NCI-H146 treated with DMSO at 0.1 percent for 48 hours (cell line): ENCODE measurements at regions not wholly inside any gene's neighbourhood (a gene's known extent, or its start where the extent isn't known, plus 50 kb on each side); places are given as distances from the start of the nearest gene placed in this dataset.

Experiments used
- DNase-seq: peaks from one replicate; lab custom pipeline; 2025; ENCODE audit not compliant: unreplicated experiment; lab: John Stamatoyannopoulos, UW

- DNase-seq = no peak
Measured at GRCh38 chr1:22284906-22285548, 142.1 kb upstream of the WNT4 start.

GRCh38 chr1:22285549-22286396 lies 142.9 kb upstream of the WNT4 start:
- no peak for DNase-seq

- no peak for DNase-seq
Measured at GRCh38 chr1:22286491-22286890, 143.6 kb upstream of the WNT4 start.

- DNase-seq = no peak
Measured at GRCh38 chr1:22287273-22287672, 144.4 kb upstream of the WNT4 start.

GRCh38 chr1:22287946-22288520 lies 145.1 kb upstream of the WNT4 start:
- no peak for DNase-seq

- no peak for DNase-seq
Measured at GRCh38 chr1:22288593-22289241, 145.8 kb upstream of the WNT4 start.

GRCh38 chr1:22289307-22289995 lies 146.6 kb upstream of the WNT4 start:
- no peak for DNase-seq

- DNase-seq = no peak
Measured at GRCh38 chr1:22290157-22290556, 147.3 kb upstream of the WNT4 start.

- no peak for DNase-seq
Measured at GRCh38 chr1:22290611-22291010, 147.7 kb upstream of the WNT4 start.

GRCh38 chr1:22291057-22291456 lies 148.2 kb upstream of the WNT4 start:
- DNase-seq = no peak

- DNase-seq = no peak
Measured at GRCh38 chr1:22291494-22291893, 148.6 kb upstream of the WNT4 start.

- no peak for DNase-seq
Measured at GRCh38 chr1:22292011-22292788, 149.3 kb upstream of the WNT4 start.

GRCh38 chr1:22295396-22295795 lies 152.5 kb upstream of the WNT4 start:
- no peak for DNase-seq

GRCh38 chr1:22295856-22296255 lies 153.0 kb upstream of the WNT4 start:
- DNase-seq = no peak

GRCh38 chr1:22296701-22297591 lies 154.0 kb upstream of the WNT4 start:
- no peak for DNase-seq

GRCh38 chr1:22297999-22298398 lies 153.7 kb upstream of the ZBTB40 start:
- no peak for DNase-seq

GRCh38 chr1:22303816-22304215 lies 147.8 kb upstream of the ZBTB40 start:
- DNase-seq = no peak

GRCh38 chr1:22309572-22309971 lies 142.1 kb upstream of the ZBTB40 start:
- DNase-seq = no peak

- no peak for DNase-seq
Measured at GRCh38 chr1:22311461-22311860, 140.2 kb upstream of the ZBTB40 start.
